HL-60 (cell line): ENCODE measurements at regions not wholly inside any gene's neighbourhood (a gene's known extent, or its start where the extent isn't known, plus 50 kb on each side); places are given as distances from the start of the nearest gene placed in this dataset.
A peak's percentile ranks its signal among the peaks of the same experiment; 100 is the strongest.

Source experiments
- DNase-seq, 2 experiments: peaks; one replicate each; pipeline ENCODE4 v3.0.0-alpha.2; 2010 to 2020; ENCODE audit warnings: low read depth in 1 of 2, low spot score in 1 of 2
- H3K27ac ChIP-seq: fragments of 250-450 bp; sonication (Bioruptor Pico); replicated peaks from 2 replicates; pipeline ENCODE4 v1.5.1; 2020; ENCODE audit warnings: mild to moderate bottlenecking, moderate library complexity
- H3K27me3 ChIP-seq: fragments of 250-450 bp; sonication (Bioruptor Pico); 2 replicates; pipeline ENCODE4 v1.5.1; 2021; ENCODE audit warnings: mild to moderate bottlenecking, moderate library complexity; ENCODE audit not compliant: insufficient read depth, poor library complexity, severe bottlenecking
- H3K4me3 ChIP-seq: replicated peaks from 2 replicates; pipeline ENCODE4 v1.5.1; 2011; ENCODE audit warnings: mild to moderate bottlenecking, control low read depth, low read length; ENCODE audit not compliant: insufficient read depth
- GABPA ChIP-seq: IDR thresholded peaks from 2 replicates; pipeline ENCODE4 v1.6.1; 2012; ENCODE audit warnings: low read depth
- POLR2AphosphoS5 ChIP-seq: IDR thresholded peaks from 2 replicates; pipeline ENCODE4 v1.6.1; 2012; ENCODE audit warnings: low read depth
- SPI1 ChIP-seq: IDR thresholded peaks from 2 replicates; pipeline ENCODE4 v1.6.1; 2012; ENCODE audit warnings: low read depth, mild to moderate bottlenecking, borderline replicate concordance
- TF ChIP-seq, protein P1 (sequence below): IDR thresholded peaks from one replicate; pipeline ENCODE4 v1.5.1; 2011; ENCODE audit warnings: low read length, control low read depth, inconsistent platforms; ENCODE audit not compliant: insufficient read depth
- TF ChIP-seq, protein P2 (sequence below): IDR thresholded peaks from 2 replicates; pipeline ENCODE4 v1.6.1; 2012; ENCODE audit warnings: low read depth; ENCODE audit not compliant: insufficient replicate concordance

DNA sequence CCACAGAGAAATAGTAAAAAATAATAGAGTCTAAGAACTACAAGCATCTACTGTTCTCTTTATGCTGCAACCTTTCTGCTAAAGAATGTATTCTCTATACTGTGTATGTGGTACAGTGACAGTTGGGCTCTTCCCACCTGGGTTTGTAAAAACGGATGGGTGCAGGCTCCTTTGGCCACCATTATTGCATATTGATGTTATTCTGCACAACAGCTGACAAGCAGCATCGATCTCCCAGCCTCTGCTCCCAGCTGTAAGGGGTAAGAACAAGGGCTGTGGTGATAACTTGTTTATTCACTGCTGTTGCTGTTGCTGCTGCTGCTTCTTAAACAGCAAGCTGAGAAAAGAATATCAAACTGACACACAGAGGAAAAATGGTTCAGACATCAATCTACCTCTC lies 56.1 kb downstream of the KCNRG start:
- H3K27ac ChIP-seq, result peak overlapping the region; percentile 10
- no peak for DNase-seq
- no peaks in the 10 kb centered on the region for H3K27me3 ChIP-seq
- TF ChIP-seq SPI1, result no peak
- TF ChIP-seq, protein P1, sequence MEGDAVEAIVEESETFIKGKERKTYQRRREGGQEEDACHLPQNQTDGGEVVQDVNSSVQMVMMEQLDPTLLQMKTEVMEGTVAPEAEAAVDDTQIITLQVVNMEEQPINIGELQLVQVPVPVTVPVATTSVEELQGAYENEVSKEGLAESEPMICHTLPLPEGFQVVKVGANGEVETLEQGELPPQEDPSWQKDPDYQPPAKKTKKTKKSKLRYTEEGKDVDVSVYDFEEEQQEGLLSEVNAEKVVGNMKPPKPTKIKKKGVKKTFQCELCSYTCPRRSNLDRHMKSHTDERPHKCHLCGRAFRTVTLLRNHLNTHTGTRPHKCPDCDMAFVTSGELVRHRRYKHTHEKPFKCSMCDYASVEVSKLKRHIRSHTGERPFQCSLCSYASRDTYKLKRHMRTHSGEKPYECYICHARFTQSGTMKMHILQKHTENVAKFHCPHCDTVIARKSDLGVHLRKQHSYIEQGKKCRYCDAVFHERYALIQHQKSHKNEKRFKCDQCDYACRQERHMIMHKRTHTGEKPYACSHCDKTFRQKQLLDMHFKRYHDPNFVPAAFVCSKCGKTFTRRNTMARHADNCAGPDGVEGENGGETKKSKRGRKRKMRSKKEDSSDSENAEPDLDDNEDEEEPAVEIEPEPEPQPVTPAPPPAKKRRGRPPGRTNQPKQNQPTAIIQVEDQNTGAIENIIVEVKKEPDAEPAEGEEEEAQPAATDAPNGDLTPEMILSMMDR, result no peak
- no peak for TF ChIP-seq POLR2AphosphoS5
- TF ChIP-seq GABPA, result no peak
- TF ChIP-seq, protein P2, sequence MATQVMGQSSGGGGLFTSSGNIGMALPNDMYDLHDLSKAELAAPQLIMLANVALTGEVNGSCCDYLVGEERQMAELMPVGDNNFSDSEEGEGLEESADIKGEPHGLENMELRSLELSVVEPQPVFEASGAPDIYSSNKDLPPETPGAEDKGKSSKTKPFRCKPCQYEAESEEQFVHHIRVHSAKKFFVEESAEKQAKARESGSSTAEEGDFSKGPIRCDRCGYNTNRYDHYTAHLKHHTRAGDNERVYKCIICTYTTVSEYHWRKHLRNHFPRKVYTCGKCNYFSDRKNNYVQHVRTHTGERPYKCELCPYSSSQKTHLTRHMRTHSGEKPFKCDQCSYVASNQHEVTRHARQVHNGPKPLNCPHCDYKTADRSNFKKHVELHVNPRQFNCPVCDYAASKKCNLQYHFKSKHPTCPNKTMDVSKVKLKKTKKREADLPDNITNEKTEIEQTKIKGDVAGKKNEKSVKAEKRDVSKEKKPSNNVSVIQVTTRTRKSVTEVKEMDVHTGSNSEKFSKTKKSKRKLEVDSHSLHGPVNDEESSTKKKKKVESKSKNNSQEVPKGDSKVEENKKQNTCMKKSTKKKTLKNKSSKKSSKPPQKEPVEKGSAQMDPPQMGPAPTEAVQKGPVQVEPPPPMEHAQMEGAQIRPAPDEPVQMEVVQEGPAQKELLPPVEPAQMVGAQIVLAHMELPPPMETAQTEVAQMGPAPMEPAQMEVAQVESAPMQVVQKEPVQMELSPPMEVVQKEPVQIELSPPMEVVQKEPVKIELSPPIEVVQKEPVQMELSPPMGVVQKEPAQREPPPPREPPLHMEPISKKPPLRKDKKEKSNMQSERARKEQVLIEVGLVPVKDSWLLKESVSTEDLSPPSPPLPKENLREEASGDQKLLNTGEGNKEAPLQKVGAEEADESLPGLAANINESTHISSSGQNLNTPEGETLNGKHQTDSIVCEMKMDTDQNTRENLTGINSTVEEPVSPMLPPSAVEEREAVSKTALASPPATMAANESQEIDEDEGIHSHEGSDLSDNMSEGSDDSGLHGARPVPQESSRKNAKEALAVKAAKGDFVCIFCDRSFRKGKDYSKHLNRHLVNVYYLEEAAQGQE, result no peak
- H3K4me3 ChIP-seq, result no peak overlapping the region

DNA sequence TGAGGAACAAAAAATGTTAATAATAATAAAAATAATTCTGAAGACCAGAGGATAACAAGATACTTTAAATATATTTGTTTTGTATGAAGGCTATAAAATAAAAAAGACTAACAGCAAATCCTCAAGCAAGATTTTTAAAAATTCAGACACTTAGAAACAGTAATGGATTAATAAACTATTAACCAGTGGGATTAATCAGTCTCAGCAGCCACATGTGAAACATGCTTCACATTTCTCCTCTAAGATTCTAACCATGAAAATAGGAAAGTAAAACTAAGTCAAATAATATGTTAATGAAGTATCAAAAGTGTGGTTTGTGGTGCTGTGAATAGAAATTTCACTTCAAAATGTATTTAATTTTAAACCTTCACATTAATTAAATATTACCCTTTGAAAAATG lies 57.4 kb downstream of the KCNRG start:
- no peak for DNase-seq
- Histone ChIP-seq H3K27me3 (no peaks in the 10 kb centered on the region), H3K27ac (no peak overlapping the region), H3K4me3 (no peak overlapping the region)
- no peak for TF ChIP-seq GABPA
- TF ChIP-seq, protein P1, result no peak
- TF ChIP-seq, protein P2, result no peak
- TF ChIP-seq POLR2AphosphoS5, result no peak
- TF ChIP-seq SPI1, result no peak

DNA sequence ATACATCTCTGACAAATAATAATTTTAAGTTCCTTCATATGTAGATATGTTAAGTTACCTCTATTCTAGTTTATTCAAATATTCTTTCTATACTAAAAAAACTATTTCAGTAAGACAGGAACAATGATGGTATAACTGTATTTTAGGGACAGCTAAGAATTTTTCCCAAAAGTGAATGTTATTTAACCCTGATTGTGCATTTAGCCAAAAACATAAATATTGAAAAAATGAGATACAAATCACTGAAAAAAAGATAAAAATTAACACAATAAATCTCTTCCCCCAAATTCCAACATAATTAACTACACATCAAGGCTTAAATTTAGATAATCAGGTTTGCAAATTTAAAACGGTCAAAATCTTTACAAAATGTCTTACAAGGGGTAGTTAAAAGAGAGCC lies 58.1 kb downstream of the KCNRG start:
- DNase-seq, result no peak
- H3K27me3 ChIP-seq, result no peaks in the 10 kb centered on the region
- H3K4me3 ChIP-seq, result no peak overlapping the region
- H3K27ac ChIP-seq, result no peak overlapping the region
- TF ChIP-seq, protein P2, result no peak
- no peak for TF ChIP-seq POLR2AphosphoS5
- TF ChIP-seq, protein P1, result no peak
- no peak for TF ChIP-seq GABPA
- no peak for TF ChIP-seq SPI1
